ENCODE measurements at regions not wholly inside any gene's neighbourhood (a gene's known extent, or its start where the extent isn't known, plus 50 kb on each side); places are given as distances from the start of the nearest gene placed in this dataset.

DNA sequence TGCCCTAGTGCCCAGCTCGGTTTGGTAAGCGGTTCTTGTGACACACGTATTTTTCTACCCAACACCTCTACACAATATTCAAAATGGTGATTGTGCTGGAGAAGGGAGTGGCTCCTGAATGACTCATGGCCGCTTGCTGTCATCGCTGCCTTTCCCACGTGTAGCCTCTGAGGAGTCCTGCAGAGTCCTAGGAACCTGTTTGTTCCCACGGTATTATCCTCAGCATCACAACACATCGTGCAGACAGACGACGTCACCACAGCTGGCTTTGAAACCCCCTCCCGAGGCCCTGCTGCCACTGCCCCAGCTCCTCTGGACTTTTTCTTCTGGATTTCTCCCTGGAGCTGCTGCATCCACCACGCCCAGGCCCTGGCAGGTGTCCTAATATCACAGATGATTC lies 353.5 kb downstream of the SMOC2 start:
- Histone ChIP-seq H3K36me3 (no peaks in the 10 kb centered on the region), H3K9me3 (no peaks in the 10 kb centered on the region), H3K4me1 (ENCODE audit: control insufficient read depth in 1 of 2, insufficient read depth in 1 of 2, low read depth in 1 of 2, low read length in 1 of 2) (no peaks in the 10 kb centered on the region), H3K4me3 (ENCODE audit: low read depth in 1 of 2, low read length in 1 of 2) (no peak overlapping the region), H3K27me3 (no peaks in the 10 kb centered on the region), H3K27ac (no peak overlapping the region)
- TF ChIP-seq, protein P1, sequence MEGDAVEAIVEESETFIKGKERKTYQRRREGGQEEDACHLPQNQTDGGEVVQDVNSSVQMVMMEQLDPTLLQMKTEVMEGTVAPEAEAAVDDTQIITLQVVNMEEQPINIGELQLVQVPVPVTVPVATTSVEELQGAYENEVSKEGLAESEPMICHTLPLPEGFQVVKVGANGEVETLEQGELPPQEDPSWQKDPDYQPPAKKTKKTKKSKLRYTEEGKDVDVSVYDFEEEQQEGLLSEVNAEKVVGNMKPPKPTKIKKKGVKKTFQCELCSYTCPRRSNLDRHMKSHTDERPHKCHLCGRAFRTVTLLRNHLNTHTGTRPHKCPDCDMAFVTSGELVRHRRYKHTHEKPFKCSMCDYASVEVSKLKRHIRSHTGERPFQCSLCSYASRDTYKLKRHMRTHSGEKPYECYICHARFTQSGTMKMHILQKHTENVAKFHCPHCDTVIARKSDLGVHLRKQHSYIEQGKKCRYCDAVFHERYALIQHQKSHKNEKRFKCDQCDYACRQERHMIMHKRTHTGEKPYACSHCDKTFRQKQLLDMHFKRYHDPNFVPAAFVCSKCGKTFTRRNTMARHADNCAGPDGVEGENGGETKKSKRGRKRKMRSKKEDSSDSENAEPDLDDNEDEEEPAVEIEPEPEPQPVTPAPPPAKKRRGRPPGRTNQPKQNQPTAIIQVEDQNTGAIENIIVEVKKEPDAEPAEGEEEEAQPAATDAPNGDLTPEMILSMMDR (IDR thresholded peaks at IDR 0.05), result no peak

DNA sequence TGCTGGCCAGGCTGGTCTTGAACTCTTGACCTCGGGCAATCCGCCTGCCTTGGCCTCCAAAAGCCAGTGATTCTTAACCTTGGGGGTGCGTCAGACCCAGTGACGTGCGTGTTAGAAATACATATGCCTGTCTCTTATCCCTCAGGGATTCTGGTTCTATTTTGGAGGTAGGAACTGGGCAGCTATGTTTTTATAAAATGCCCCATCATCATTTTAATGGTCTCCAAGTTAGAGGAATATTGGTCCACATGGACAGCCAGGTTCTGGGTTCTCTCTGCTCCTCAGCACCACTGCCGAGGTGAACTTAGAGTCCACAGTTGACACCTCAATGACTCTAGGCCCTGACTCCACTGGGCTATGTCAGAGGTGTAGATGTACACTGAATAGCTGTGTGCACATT lies 352.7 kb downstream of the SMOC2 start:
- TF ChIP-seq, protein P1 (IDR thresholded peaks at IDR 0.05), result no peak
- H3K27me3 ChIP-seq, result no peaks in the 10 kb centered on the region
- no peaks in the 10 kb centered on the region for H3K36me3 ChIP-seq
- no peaks in the 10 kb centered on the region for H3K9me3 ChIP-seq
- no peak overlapping the region for H3K27ac ChIP-seq
- no peaks in the 10 kb centered on the region for H3K4me1 ChIP-seq (ENCODE audit: control insufficient read depth in 1 of 2, insufficient read depth in 1 of 2, low read depth in 1 of 2, low read length in 1 of 2)
- H3K4me3 ChIP-seq (ENCODE audit: low read depth in 1 of 2, low read length in 1 of 2), result no peak overlapping the region

DNA sequence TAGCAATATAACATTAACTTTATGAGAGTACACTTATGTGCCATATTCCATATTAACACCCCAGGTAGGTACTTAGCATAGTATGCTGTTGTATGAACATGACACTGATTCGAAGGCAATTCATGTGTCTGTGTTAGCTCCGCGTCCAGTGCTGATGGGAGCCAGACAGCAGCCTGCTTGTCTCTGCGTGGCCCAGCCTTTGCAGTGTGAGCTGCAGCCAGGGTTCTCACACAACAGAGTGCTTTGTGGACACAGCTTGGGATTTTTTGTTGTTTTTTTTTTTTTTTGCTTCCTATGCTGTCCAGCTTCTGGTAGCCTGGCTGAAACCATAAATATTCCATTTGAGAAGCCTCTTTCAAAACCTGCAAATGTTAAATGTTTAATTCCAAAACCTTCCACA lies 350.9 kb downstream of the SMOC2 start:
- Histone ChIP-seq H3K27me3 (no peaks in the 10 kb centered on the region), H3K36me3 (no peaks in the 10 kb centered on the region), H3K9me3 (no peaks in the 10 kb centered on the region), H3K4me3 (ENCODE audit: low read depth in 1 of 2, low read length in 1 of 2) (no peak overlapping the region), H3K4me1 (ENCODE audit: control insufficient read depth in 1 of 2, insufficient read depth in 1 of 2, low read depth in 1 of 2, low read length in 1 of 2) (no peaks in the 10 kb centered on the region), H3K27ac (no peak overlapping the region)
- TF ChIP-seq, protein P1 (IDR thresholded peaks at IDR 0.05), result no peak

DNA sequence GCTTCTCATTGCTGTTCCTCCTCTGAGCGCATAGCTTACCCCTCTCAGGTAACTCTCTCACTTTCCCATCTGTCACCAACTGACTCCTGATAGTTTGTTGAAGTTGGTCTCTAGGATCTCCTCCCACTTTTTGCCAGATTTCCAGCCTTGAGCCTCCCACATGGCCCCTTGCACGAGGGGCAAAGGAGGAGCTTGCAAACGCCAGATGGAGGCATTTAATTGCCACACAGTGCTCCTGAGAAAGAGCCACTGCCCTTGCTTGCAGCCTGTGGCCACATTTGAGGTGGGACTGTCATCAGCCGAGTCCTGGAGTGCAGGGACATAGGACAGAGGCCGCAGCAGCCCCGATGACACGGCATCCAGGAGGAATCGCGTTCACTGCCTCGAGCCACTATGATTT lies 348.7 kb downstream of the SMOC2 start:
- TF ChIP-seq, protein P1 (IDR thresholded peaks at IDR 0.05), result no peak
- no peaks in the 10 kb centered on the region for H3K27me3 ChIP-seq
- H3K27ac ChIP-seq, result no peak overlapping the region

DNA sequence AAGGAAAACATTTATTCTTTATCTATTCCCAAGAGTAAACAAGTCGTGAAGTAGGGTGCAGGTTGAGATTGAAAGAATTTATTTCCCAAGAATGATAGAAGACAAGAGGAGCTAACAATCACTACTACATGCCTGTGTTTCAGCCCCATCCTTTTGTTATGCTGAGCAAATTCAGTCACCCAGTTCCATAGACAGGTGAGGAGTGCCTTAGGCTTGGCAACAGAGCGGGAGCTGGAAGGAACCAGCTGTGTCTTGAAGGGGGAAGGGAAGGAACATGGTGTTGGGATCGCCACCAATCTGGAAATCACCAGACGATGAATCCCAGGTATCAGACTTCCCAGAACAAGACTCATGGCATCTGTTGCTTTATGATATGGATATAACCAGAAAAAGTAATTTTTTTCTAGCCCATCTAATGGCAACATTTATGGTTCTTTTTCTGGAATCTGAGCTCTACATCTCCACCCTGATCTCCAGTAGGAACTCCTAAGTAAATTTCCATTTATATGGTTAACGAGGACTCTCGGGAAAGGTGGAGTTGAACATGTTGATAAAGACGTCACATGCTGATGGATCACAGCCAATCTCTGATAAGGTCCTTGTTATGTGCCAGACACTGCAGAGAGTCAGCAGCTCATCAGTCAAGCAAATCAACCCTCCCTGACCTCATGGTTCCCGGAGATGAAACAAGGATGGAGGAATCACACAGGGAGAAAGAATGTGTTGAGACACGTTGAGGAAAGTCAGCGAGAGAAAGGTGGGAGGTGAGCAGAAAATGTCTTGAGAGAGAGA lies 344.9 kb downstream of the SMOC2 start:
- H3K36me3 ChIP-seq, result no peaks in the 10 kb centered on the region
- H3K4me3 ChIP-seq (ENCODE audit: low read depth in 1 of 2, low read length in 1 of 2), result no peak overlapping the region
- no peaks in the 10 kb centered on the region for H3K27me3 ChIP-seq
- H3K4me1 ChIP-seq (ENCODE audit: control insufficient read depth in 1 of 2, insufficient read depth in 1 of 2, low read depth in 1 of 2, low read length in 1 of 2), result no peaks in the 10 kb centered on the region
- TF ChIP-seq, protein P1 (IDR thresholded peaks at IDR 0.05), result no peak
- no peak overlapping the region for H3K27ac ChIP-seq
- H3K9me3 ChIP-seq, result no peaks in the 10 kb centered on the region

More for the DNA sequence above, 348.7 kb downstream of the SMOC2 start:
- Histone ChIP-seq H3K4me1 (ENCODE audit: control insufficient read depth in 1 of 2, insufficient read depth in 1 of 2, low read depth in 1 of 2, low read length in 1 of 2) (no peaks in the 10 kb centered on the region), H3K9me3 (no peaks in the 10 kb centered on the region), H3K36me3 (no peaks in the 10 kb centered on the region), H3K4me3 (ENCODE audit: low read depth in 1 of 2, low read length in 1 of 2) (no peak overlapping the region)

Data from neutrophil (primary cell).